ENCODE measurements at regions not wholly inside any gene's neighbourhood (a gene's known extent, or its start where the extent isn't known, plus 50 kb on each side); places are given as distances from the start of the nearest gene placed in this dataset.

DNA sequence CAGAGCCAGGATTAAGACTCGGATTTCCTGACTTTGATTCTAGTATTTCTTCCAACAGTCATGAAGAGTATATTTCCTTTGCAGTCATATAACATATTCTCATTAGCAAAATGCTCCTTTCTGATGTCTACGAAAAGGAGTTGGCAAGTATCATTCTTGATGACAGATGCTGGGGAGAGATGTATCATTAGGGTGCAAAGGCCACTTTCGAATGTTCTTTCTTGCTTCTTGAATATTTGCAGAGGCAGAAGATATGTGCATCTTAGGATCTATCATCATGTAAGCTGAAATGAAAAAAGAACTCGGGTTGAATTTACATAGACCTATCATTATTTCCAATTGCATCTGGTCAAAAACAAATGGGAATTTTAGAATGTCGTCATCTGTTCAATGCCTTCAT, 294.4 kb downstream of the BAMBI start:
- no peaks in the 10 kb centered on the region for H3F3A ChIP-seq (ENCODE audit: insufficient read depth, low read length)
- no peak overlapping the region for H3K4me3 ChIP-seq (ENCODE audit: low read length)
- no peak overlapping the region for H3K4me2 ChIP-seq (ENCODE audit: low read depth, low read length)
- H3K9me3 ChIP-seq (replicated peaks; ENCODE audit: insufficient read depth, low read length), result no peaks in the 10 kb centered on the region
- H3K9ac ChIP-seq (ENCODE audit: low read length), result no peak overlapping the region
- no peaks in the 10 kb centered on the region for H3K9me2 ChIP-seq (replicated peaks; ENCODE audit: insufficient read depth, low read length)
- H3K36me3 ChIP-seq (replicated peaks; ENCODE audit: insufficient read depth, low read length), result no peaks in the 10 kb centered on the region
- no peak overlapping the region for H3K27ac ChIP-seq (ENCODE audit: low read length)
- no peaks in the 10 kb centered on the region for H3K79me2 ChIP-seq (ENCODE audit: low read length)
- H2AFZ ChIP-seq (ENCODE audit: low read length), result no peak overlapping the region
- H3K4me1 ChIP-seq (ENCODE audit: low read length), result no peaks in the 10 kb centered on the region
- H4K20me1 ChIP-seq (ENCODE audit: insufficient read depth, low read length), result no peaks in the 10 kb centered on the region
- no peak for TF ChIP-seq EZH2 (optimal IDR thresholded peaks at IDR 0.05; ENCODE audit: low read depth, low read length)
- TF ChIP-seq EZH2phosphoT487 (IDR thresholded peaks at IDR 0.05; ENCODE audit: low read length), result no peak
- TF ChIP-seq CTCF (IDR thresholded peaks at IDR 0.05; ENCODE audit: low read length), result no peak
- no peak for DNase-seq
- H3K27me3 ChIP-seq (replicated peaks; ENCODE audit: insufficient read depth, low read length), result no peaks in the 10 kb centered on the region

GRCh38 chr10:28973309-28973972, 296.1 kb downstream of the BAMBI start:
- Histone ChIP-seq H4K20me1 (ENCODE audit: insufficient read depth, low read length) (no peaks in the 10 kb centered on the region), H3K4me1 (ENCODE audit: low read length) (no peaks in the 10 kb centered on the region), H3K27ac (ENCODE audit: low read length) (no peak overlapping the region), H3K4me2 (ENCODE audit: low read depth, low read length) (no peak overlapping the region), H3K27me3 (replicated peaks; ENCODE audit: insufficient read depth, low read length) (no peaks in the 10 kb centered on the region), H3K9me3 (replicated peaks; ENCODE audit: insufficient read depth, low read length) (no peaks in the 10 kb centered on the region; the same call in 1 of the 2 replicates), H3K4me3 (ENCODE audit: low read length) (no peak overlapping the region), H2AFZ (ENCODE audit: low read length) (no peak overlapping the region), H3K79me2 (ENCODE audit: low read length) (no peaks in the 10 kb centered on the region), H3K9ac (ENCODE audit: low read length) (no peak overlapping the region), H3F3A (ENCODE audit: insufficient read depth, low read length) (no peaks in the 10 kb centered on the region), H3K36me3 (replicated peaks; ENCODE audit: insufficient read depth, low read length) (no peaks in the 10 kb centered on the region), H3K9me2 (replicated peaks; ENCODE audit: insufficient read depth, low read length) (no peaks in the 10 kb centered on the region)
- DNase-seq, result no peak
- no peak for TF ChIP-seq EZH2 (optimal IDR thresholded peaks at IDR 0.05; ENCODE audit: low read depth, low read length)
- no peak for TF ChIP-seq EZH2phosphoT487 (IDR thresholded peaks at IDR 0.05; ENCODE audit: low read length)
- TF ChIP-seq CTCF (IDR thresholded peaks at IDR 0.05; ENCODE audit: low read length), result no peak

- no peak overlapping the region for H2AFZ ChIP-seq (ENCODE audit: low read length)
- H3K27me3 ChIP-seq (replicated peaks; ENCODE audit: insufficient read depth, low read length), result no peaks in the 10 kb centered on the region
- H3K4me1 ChIP-seq (ENCODE audit: low read length), result no peaks in the 10 kb centered on the region
- no peak overlapping the region for H3K4me3 ChIP-seq (ENCODE audit: low read length)
- H3K9me2 ChIP-seq (replicated peaks; ENCODE audit: insufficient read depth, low read length), result no peaks in the 10 kb centered on the region
- H3K9me3 ChIP-seq (replicated peaks; ENCODE audit: insufficient read depth, low read length), result no peaks in the 10 kb centered on the region; the same call in 1 of the 2 replicates
- H3K9ac ChIP-seq (ENCODE audit: low read length), result no peak overlapping the region
- no peaks in the 10 kb centered on the region for H3F3A ChIP-seq (ENCODE audit: insufficient read depth, low read length)
- no peak for TF ChIP-seq CTCF (IDR thresholded peaks at IDR 0.05; ENCODE audit: low read length)
- no peak for TF ChIP-seq EZH2phosphoT487 (IDR thresholded peaks at IDR 0.05; ENCODE audit: low read length)
- TF ChIP-seq EZH2 (optimal IDR thresholded peaks at IDR 0.05; ENCODE audit: low read depth, low read length), result no peak
- H3K79me2 ChIP-seq (ENCODE audit: low read length), result no peaks in the 10 kb centered on the region
- no peak overlapping the region for H3K27ac ChIP-seq (ENCODE audit: low read length)
- DNase-seq, result no peak
- no peaks in the 10 kb centered on the region for H3K36me3 ChIP-seq (replicated peaks; ENCODE audit: insufficient read depth, low read length)
- no peak overlapping the region for H3K4me2 ChIP-seq (ENCODE audit: low read depth, low read length)
- H4K20me1 ChIP-seq (ENCODE audit: insufficient read depth, low read length), result no peaks in the 10 kb centered on the region
Measured at GRCh38 chr10:28975891-28976531, 298.7 kb downstream of the BAMBI start.
